ENCODE measurements at regions not wholly inside any gene's neighbourhood (a gene's known extent, or its start where the extent isn't known, plus 50 kb on each side); places are given as distances from the start of the nearest gene placed in this dataset.

GRCh38 chr5:6181871-6182270 is 196.5 kb downstream of the MED10 start:
- no peak for TF ChIP-seq EZH2 (IDR thresholded peaks at IDR 0.05)
- no peak for TF ChIP-seq EZH2phosphoT487 (IDR thresholded peaks at IDR 0.05)
- TF ChIP-seq CTCF (IDR thresholded peaks at IDR 0.05): no peak
- H4K20me1 ChIP-seq (ENCODE audit: low read depth): no peaks in the 10 kb centered on the region
- Mint-ChIP-seq H3K9me3 (peaks cover 6% of the 10 kb centered on the region), H3K27ac (peak overlapping the region; percentile 8), H3K36me3 (no peaks in the 10 kb centered on the region), H3K4me1 (peaks cover 9% of the 10 kb centered on the region), H3K4me3 (no peak overlapping the region), H3K27me3 (ENCODE audit: insufficient read depth, low read depth) (peaks cover 15% of the 10 kb centered on the region)
- H3K9me3 ChIP-seq (ENCODE audit: low read depth): no peaks in the 10 kb centered on the region
- no peaks in the 10 kb centered on the region for H3K36me3 ChIP-seq
- H2AFZ ChIP-seq (replicated peaks): no peak overlapping the region
- no peak overlapping the region for H3K9ac ChIP-seq
- H3K4me2 ChIP-seq: no peak overlapping the region
- H3K4me1 ChIP-seq: peaks cover 11% of the 10 kb centered on the region
- no peaks in the 10 kb centered on the region for H3K27me3 ChIP-seq
- no peak overlapping the region for H3K4me3 ChIP-seq
- H3K27ac ChIP-seq: no peak overlapping the region
- no peaks in the 10 kb centered on the region for H3K79me2 ChIP-seq (ENCODE audit: low read depth)
- no peak for DNase-seq (ENCODE audit: low spot score)
- H3F3A ChIP-seq (ENCODE audit: low read depth): no peaks in the 10 kb centered on the region

GRCh38 chr5:6181147-6181729 is 197.1 kb downstream of the MED10 start:
- Histone ChIP-seq H3K9me3 (ENCODE audit: low read depth) (no peaks in the 10 kb centered on the region), H3K27me3 (no peaks in the 10 kb centered on the region), H2AFZ (replicated peaks) (no peak overlapping the region), H3K4me2 (no peak overlapping the region), H3K27ac (no peak overlapping the region), H3F3A (ENCODE audit: low read depth) (no peaks in the 10 kb centered on the region), H3K9ac (no peak overlapping the region), H3K79me2 (ENCODE audit: low read depth) (no peaks in the 10 kb centered on the region), H3K4me1 (peaks cover 11% of the 10 kb centered on the region), H3K4me3 (no peak overlapping the region), H3K36me3 (no peaks in the 10 kb centered on the region), H4K20me1 (ENCODE audit: low read depth) (no peaks in the 10 kb centered on the region)
- Mint-ChIP-seq H3K27ac (no peak overlapping the region), H3K4me3 (no peak overlapping the region), H3K4me1 (peaks cover 9% of the 10 kb centered on the region), H3K36me3 (no peaks in the 10 kb centered on the region), H3K9me3 (peaks cover 6% of the 10 kb centered on the region), H3K27me3 (ENCODE audit: insufficient read depth, low read depth) (peaks cover 15% of the 10 kb centered on the region)
- DNase-seq (ENCODE audit: low spot score): peak; percentile 26
- TF ChIP-seq CTCF (IDR thresholded peaks at IDR 0.05) (no peak), EZH2phosphoT487 (IDR thresholded peaks at IDR 0.05) (no peak), EZH2 (IDR thresholded peaks at IDR 0.05) (no peak)

GRCh38 chr5:6180231-6180872 is 198.0 kb downstream of the MED10 start:
- no peak overlapping the region for H3K4me2 ChIP-seq
- H4K20me1 ChIP-seq (ENCODE audit: low read depth): no peaks in the 10 kb centered on the region
- peaks cover 13% of the 10 kb centered on the region for H3K27me3 Mint-ChIP-seq (ENCODE audit: insufficient read depth, low read depth)
- DNase-seq (ENCODE audit: low spot score): no peak
- H3K36me3 Mint-ChIP-seq: no peaks in the 10 kb centered on the region
- no peak overlapping the region for H3K27ac Mint-ChIP-seq
- TF ChIP-seq EZH2phosphoT487 (IDR thresholded peaks at IDR 0.05): no peak
- TF ChIP-seq CTCF (IDR thresholded peaks at IDR 0.05): no peak
- no peak for TF ChIP-seq EZH2 (IDR thresholded peaks at IDR 0.05)
- no peak overlapping the region for H3K27ac ChIP-seq
- H3K27me3 ChIP-seq: no peaks in the 10 kb centered on the region
- peaks cover 1% of the 10 kb centered on the region for H3K9me3 Mint-ChIP-seq
- H3K4me3 ChIP-seq: no peak overlapping the region
- H3K9ac ChIP-seq: no peak overlapping the region
- no peaks in the 10 kb centered on the region for H3K79me2 ChIP-seq (ENCODE audit: low read depth)
- H2AFZ ChIP-seq (replicated peaks): no peak overlapping the region
- H3K4me1 ChIP-seq: peaks cover 11% of the 10 kb centered on the region
- H3K4me1 Mint-ChIP-seq: peaks cover 9% of the 10 kb centered on the region
- no peaks in the 10 kb centered on the region for H3F3A ChIP-seq (ENCODE audit: low read depth)
- H3K36me3 ChIP-seq: no peaks in the 10 kb centered on the region
- no peaks in the 10 kb centered on the region for H3K9me3 ChIP-seq (ENCODE audit: low read depth)
- no peak overlapping the region for H3K4me3 Mint-ChIP-seq

All from neural progenitor cell (in vitro differentiated cells).